Upper lobe of right lung (tissue), 1 donor: ENCODE measurements at regions not wholly inside any gene's neighbourhood (a gene's known extent, or its start where the extent isn't known, plus 50 kb on each side); places are given as distances from the start of the nearest gene placed in this dataset.

Experiments used
- ATAC-seq: fragments of 200-7000 bp; cut with Tn5 transposase; one replicate; pipeline ENCODE4 v1.9.1; 2020; ENCODE audit warnings: mild to moderate bottlenecking, moderate library complexity
- DNase-seq: peaks from one replicate; pipeline ENCODE4 v3.0.0-alpha.2; 2020
- H3K27ac ChIP-seq: fragments of 200-600 bp; one replicate; pipeline ENCODE4 v1.8.0; 2022
- H3K27me3 ChIP-seq: fragments of 200-600 bp; one replicate; pipeline ENCODE4 v1.8.0; 2022; ENCODE audit warnings: mild to moderate bottlenecking
- H3K36me3 ChIP-seq: fragments of 200-600 bp; one replicate; pipeline ENCODE4 v1.8.0; 2022
- H3K4me1 ChIP-seq: fragments of 200-600 bp; one replicate; pipeline ENCODE4 v1.8.0; 2022
- H3K4me3 ChIP-seq: fragments of 200-600 bp; one replicate; pipeline ENCODE4 v1.8.0; 2022; ENCODE audit warnings: mild to moderate bottlenecking
- H3K9me3 ChIP-seq: fragments of 200-600 bp; one replicate; pipeline ENCODE4 v1.8.0; 2022
- intact Hi-C: fragments of 100-400 bp; cut with DNase I; formaldehyde crosslinking; loops from one replicate; pipeline ENCODE4 v1.11.0; 2022
- TF ChIP-seq, protein P1 (sequence below): fragments of 200-600 bp; IDR thresholded peaks from one replicate; pipeline ENCODE4 v1.8.0; 2022; ENCODE audit warnings: antibody characterized with exemption
- donor health status: DM: no; HTN: yes; CAD: no; lungs with severe emphysema.

DNA sequence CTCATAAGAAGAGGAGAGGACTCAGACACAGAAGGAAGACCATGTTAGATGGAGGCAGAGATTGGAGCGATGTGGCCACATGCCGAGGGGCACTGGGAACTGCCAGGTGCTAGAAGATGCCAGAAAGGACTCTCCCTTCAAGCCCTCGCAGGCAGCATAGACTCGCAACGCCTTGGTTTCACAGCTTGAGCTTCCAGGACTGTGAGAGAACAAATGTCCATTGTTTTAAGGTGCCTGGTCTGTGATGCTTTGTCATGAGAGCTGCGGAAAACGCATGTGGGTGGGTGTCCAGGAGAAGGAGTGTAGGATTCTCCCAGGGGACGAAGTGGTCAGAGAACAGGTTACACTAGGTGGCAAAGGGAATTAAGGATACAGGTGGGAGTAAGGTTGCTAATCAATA is 125.9 kb upstream of the USP29 start:
- Histone ChIP-seq H3K4me3 (no peak overlapping the region), H3K27ac (no peak overlapping the region), H3K4me1 (no peaks in the 10 kb centered on the region), H3K9me3 (no peaks in the 10 kb centered on the region), H3K36me3 (no peaks in the 10 kb centered on the region), H3K27me3 (no peaks in the 10 kb centered on the region)
- DNase-seq, result no peak
- TF ChIP-seq, protein P1, sequence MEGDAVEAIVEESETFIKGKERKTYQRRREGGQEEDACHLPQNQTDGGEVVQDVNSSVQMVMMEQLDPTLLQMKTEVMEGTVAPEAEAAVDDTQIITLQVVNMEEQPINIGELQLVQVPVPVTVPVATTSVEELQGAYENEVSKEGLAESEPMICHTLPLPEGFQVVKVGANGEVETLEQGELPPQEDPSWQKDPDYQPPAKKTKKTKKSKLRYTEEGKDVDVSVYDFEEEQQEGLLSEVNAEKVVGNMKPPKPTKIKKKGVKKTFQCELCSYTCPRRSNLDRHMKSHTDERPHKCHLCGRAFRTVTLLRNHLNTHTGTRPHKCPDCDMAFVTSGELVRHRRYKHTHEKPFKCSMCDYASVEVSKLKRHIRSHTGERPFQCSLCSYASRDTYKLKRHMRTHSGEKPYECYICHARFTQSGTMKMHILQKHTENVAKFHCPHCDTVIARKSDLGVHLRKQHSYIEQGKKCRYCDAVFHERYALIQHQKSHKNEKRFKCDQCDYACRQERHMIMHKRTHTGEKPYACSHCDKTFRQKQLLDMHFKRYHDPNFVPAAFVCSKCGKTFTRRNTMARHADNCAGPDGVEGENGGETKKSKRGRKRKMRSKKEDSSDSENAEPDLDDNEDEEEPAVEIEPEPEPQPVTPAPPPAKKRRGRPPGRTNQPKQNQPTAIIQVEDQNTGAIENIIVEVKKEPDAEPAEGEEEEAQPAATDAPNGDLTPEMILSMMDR, result no peak
- ATAC-seq, result no peak
- intact Hi-C loops, result no loop called here

DNA sequence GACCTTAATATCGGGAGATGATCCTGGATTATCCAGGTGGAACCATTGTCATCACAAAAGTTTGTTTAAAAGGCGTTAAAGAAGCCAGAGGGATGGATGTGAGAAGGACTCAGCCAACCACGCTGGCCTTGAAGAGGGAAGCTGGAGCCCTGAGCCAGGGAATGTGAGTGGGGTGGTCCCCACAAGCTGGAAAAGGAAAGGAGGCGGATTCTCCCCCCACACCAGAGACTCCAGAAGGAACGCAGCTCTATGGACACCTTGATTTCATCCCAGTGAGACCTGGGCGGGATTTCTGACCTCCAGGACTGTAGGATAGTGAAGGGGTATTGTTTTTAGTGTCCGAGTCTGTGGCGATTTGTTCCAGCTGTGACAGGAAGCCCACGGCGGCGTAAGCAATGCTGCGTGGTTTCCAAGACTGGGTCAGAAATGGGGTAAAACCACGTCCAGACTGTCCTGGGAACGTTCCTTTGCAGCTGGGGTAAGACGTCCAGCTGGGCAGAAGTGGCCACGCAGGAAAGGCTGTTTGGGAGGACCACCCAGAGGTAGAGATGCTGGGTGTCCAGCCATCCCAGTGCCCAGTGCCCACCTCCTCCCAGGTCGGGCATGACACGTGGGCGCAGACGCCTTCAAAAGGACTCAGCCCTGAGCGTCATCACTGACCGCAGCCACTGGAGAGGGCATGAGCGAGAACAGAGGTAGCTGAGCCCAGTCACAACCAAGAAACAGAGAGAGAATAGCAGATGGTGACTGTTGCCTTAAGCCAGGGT is 125.4 kb upstream of the USP29 start:
- intact Hi-C loops, result no loop called here
- no peak for DNase-seq
- H3K27ac ChIP-seq, result no peak overlapping the region
- H3K36me3 ChIP-seq, result no peaks in the 10 kb centered on the region
- no peaks in the 10 kb centered on the region for H3K27me3 ChIP-seq
- no peaks in the 10 kb centered on the region for H3K4me1 ChIP-seq
- H3K9me3 ChIP-seq, result no peaks in the 10 kb centered on the region
- ATAC-seq, result no peak
- TF ChIP-seq, protein P1, result no peak
- no peak overlapping the region for H3K4me3 ChIP-seq

DNA sequence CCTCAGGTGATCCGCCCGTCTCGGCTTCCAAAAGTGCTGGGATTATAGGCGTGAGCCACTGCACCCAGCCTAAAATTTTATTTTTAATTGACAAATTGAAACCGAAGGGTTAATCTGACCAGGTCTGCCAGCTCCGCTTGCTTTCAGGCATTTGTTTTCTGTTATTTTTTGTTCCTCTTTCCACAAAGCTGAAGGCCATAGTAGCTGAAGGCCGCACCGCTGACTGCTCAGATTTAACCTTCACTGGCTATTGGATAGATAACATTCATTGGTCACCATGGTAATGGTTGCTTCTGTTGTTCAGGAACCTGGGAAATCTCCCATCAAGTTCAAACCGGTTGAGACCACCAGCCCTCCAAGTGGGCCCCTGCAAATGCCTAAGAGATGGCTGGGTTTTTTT is 124.5 kb upstream of the USP29 start:
- no peak overlapping the region for H3K27ac ChIP-seq
- intact Hi-C loops, result no loop called here
- ATAC-seq, result no peak
- H3K9me3 ChIP-seq, result no peaks in the 10 kb centered on the region
- H3K4me1 ChIP-seq, result no peaks in the 10 kb centered on the region
- H3K27me3 ChIP-seq, result no peaks in the 10 kb centered on the region
- no peaks in the 10 kb centered on the region for H3K36me3 ChIP-seq
- DNase-seq, result no peak
- TF ChIP-seq, protein P1, result no peak
- no peak overlapping the region for H3K4me3 ChIP-seq

DNA sequence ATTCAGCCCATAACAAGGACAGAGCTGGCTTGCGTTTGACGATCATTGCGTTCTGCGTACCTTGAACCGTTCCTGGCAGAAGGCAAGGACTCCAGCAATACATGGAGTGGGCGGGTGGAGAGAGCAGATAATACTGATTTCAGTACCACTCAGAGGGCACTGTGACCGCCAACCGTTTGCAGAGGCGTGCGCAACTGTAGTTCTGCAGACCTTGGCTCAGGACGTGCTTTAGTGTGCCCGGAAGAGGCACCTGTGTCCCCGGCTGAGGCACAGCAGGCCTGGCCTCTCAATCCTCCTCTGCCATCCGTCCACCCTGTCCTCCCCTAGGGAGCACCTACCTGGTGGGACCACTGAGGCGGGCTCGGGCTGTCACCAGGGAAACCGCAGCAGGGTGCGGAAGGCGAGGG is 117.6 kb upstream of the USP29 start:
- ATAC-seq (no peak), DNase-seq (no peak)
- no peaks in the 10 kb centered on the region for H3K4me1 ChIP-seq
- H3K27me3 ChIP-seq, result no peaks in the 10 kb centered on the region
- TF ChIP-seq, protein P1, result no peak
- H3K4me3 ChIP-seq, result no peak overlapping the region
- H3K36me3 ChIP-seq, result no peaks in the 10 kb centered on the region
- no peak overlapping the region for H3K27ac ChIP-seq
- intact Hi-C loops, result no loop called here
- no peaks in the 10 kb centered on the region for H3K9me3 ChIP-seq

DNA sequence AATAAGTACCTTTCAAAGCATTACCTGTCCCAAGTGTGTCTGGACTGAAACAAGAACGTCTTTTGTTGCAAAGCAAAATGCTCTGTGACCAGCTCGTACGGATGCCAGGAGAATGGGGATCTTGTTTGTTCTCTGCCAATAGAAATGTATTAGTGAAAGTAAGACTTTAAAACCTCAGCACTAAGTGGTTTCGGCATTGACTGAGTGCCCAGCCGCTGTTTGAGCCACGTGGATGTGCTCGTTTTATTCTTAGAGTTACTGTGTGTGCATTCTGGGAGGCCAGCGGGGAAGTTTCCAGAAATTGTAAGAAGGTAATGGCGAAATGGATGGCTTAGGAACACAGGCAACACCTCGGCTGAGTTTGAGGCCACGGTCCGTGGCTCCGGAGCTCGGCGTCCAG is 117.1 kb upstream of the USP29 start:
- no peak overlapping the region for H3K4me3 ChIP-seq
- TF ChIP-seq, protein P1, result no peak
- DNase-seq (no peak), ATAC-seq (no peak)
- no peaks in the 10 kb centered on the region for H3K27me3 ChIP-seq
- no peaks in the 10 kb centered on the region for H3K9me3 ChIP-seq
- H3K36me3 ChIP-seq, result no peaks in the 10 kb centered on the region
- no peaks in the 10 kb centered on the region for H3K4me1 ChIP-seq
- intact Hi-C loops, result no loop called here
- H3K27ac ChIP-seq, result no peak overlapping the region

DNA sequence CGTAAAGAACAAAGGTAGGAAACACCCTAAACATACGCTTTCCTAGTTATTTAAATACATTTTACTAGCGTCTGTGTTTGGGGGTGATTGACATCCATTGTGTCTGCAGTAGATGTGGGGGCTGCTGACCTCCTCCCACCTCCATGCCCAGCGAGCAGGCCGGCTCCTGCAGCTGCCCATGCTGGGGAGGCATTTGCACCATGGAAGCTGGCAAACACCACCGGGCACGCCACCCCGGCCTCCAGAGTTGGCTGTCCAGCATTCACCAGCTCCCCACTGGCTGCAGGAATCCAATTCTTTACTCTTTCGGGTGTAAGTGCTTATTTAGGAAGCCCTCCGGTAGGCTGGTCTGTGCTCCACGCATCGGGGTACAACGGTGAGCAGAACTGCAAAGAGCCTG is 115.4 kb upstream of the USP29 start:
- H3K36me3 ChIP-seq, result no peaks in the 10 kb centered on the region
- H3K27me3 ChIP-seq, result no peaks in the 10 kb centered on the region
- DNase-seq (no peak), ATAC-seq (no peak)
- no peaks in the 10 kb centered on the region for H3K9me3 ChIP-seq
- intact Hi-C loops, result no loop called here
- no peaks in the 10 kb centered on the region for H3K4me1 ChIP-seq
- no peak overlapping the region for H3K27ac ChIP-seq
- no peak overlapping the region for H3K4me3 ChIP-seq
- TF ChIP-seq, protein P1, result no peak
